Astrocyte of the spinal cord (primary cell): ENCODE measurements at regions not wholly inside any gene's neighbourhood (a gene's known extent, or its start where the extent isn't known, plus 50 kb on each side); places are given as distances from the start of the nearest gene placed in this dataset.
"Not testable (repeated sequence)": the region's sequence is repeated elsewhere in the genome, so short reads cannot be mapped to it uniquely, and the experiment has no call there.

Experiments used
- DNase-seq: peaks from one replicate; pipeline ENCODE4 v3.0.0; 2011; ENCODE audit warnings: low read depth, low spot score
- H3K4me3 ChIP-seq: 2 replicates; pipeline ENCODE4 v1.5.1; 2011; ENCODE audit warnings: low read depth, mild to moderate bottlenecking, low read length, moderate library complexity
- in situ Hi-C: cut with HindIII; loops from 2 replicates; pipeline ENCODE4 v1.10.0; 2017; ENCODE audit warnings: low sequenced_read_pairs
- TF ChIP-seq, protein P1 (sequence below): IDR thresholded peaks from 2 replicates; pipeline ENCODE4 v1.5.1; 2012; ENCODE audit warnings: low read depth, mild to moderate bottlenecking, low read length, inconsistent platforms

DNA sequence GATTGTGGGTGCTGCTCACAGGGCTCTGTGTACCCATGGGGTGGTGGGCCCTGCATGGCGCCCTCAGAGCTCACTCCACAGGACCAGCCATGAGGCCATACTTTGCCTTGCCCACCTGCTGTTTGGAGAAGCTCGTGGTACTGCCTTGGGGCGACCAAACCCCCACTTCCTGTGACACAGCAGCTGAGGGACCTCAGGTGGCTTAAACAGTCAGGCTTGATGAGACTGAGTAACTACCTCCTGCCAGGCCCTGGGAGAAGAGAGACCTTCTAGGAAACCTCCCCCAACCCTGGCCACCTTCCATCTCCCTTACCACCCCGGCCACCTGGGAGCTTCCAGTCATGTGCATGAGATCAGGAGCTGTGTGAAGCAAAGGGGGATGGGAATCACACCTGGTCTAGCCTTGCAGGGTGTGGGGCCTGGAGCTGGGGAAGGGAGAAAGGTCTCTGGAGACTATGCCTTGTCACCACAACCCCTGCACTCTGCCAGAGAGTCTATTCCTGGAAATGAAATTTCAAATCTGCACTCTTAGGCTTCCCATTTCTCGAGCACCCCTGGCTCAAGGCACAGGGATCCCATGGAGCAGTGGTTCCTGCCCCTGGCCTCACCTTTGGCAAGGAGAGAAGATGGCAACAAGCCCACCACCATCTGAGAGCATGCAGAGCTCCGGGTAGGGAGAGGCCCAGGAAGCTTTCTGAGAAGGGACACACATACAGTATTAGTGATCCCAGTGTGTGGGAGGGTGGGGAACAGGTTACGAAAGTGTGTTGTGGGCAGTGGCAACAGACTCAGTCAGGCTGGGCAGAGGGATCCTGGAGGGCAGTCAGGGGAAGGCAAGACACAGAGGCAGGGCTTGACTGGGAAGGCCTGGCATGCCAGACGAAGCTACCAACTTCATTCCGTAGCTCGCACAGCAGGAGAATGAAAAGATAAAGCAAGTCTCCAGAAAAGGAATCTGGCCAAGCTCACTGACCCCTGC, 125.0 kb downstream of the URI1 start:
- TF ChIP-seq, protein P1, sequence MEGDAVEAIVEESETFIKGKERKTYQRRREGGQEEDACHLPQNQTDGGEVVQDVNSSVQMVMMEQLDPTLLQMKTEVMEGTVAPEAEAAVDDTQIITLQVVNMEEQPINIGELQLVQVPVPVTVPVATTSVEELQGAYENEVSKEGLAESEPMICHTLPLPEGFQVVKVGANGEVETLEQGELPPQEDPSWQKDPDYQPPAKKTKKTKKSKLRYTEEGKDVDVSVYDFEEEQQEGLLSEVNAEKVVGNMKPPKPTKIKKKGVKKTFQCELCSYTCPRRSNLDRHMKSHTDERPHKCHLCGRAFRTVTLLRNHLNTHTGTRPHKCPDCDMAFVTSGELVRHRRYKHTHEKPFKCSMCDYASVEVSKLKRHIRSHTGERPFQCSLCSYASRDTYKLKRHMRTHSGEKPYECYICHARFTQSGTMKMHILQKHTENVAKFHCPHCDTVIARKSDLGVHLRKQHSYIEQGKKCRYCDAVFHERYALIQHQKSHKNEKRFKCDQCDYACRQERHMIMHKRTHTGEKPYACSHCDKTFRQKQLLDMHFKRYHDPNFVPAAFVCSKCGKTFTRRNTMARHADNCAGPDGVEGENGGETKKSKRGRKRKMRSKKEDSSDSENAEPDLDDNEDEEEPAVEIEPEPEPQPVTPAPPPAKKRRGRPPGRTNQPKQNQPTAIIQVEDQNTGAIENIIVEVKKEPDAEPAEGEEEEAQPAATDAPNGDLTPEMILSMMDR = no peak
- H3K4me3 ChIP-seq = no peak overlapping the region
- in situ Hi-C loops = no loop called here
- DNase-seq = no peak

DNA sequence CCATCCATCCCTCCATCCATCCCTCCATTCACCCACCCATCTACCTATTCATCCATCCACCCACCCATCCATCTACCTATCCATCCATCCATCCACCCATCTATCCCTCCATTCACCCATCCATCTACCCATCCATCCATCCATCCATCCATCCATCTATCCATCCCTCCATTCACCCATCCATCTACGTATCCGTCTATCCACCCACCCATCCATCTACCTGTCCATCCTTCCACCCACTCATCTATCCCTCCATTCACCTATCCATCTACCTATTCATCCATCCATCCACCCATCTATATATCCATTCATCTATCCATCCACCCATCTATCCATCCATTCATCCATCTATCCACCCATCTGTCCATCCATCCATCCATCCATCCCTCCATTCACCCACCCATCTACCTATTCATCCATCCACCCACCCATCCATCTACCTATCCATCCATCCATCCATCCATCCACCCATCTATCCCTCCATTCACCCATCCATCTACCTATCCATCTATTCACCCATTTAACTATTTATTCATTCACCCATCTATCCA, 126.0 kb downstream of the URI1 start:
- in situ Hi-C loops, H3K4me3 ChIP-seq, DNase-seq: not testable (repeated sequence)

DNA sequence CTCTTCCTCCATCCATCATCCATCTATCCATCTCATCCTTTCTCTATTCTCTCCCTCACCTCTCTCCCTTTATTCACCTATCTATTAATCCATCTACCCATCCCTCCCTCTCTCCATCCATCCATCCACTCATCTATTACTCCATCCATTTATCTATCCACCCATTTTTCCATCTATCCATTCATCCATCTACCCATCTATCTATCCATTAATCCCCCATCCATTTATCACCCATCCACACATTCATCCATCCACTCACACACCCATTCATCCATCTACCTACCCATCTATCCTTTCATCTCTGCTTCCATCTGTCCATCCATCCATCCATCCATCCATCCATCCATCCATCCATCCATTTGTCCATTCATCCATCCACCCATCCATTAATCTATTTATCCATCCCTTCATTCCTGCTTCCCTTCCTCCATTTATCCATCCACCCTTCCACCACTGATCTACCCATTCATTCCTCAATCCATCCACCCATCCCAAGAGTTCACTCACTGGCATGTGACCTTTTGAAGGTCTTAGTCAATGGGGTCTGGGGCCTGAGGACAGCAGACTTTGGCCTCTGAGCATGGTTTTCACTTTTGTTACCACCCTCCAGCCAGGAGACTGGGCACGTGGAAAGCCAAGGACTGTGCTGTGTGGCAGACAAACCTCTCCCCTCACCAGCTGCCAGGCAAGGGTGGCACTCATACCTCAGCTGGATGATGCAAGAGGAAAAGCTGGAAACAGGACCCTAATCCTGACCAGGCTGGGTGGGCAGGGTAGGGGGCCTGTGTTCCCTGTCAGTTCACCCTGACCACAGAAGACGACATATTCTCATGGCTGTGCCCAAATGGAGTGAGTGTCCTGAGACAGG, 126.7 kb downstream of the URI1 start:
- TF ChIP-seq, protein P1 = no peak
- DNase-seq = no peak
- in situ Hi-C loops = no loop called here
- H3K4me3 ChIP-seq = no peak overlapping the region

DNA sequence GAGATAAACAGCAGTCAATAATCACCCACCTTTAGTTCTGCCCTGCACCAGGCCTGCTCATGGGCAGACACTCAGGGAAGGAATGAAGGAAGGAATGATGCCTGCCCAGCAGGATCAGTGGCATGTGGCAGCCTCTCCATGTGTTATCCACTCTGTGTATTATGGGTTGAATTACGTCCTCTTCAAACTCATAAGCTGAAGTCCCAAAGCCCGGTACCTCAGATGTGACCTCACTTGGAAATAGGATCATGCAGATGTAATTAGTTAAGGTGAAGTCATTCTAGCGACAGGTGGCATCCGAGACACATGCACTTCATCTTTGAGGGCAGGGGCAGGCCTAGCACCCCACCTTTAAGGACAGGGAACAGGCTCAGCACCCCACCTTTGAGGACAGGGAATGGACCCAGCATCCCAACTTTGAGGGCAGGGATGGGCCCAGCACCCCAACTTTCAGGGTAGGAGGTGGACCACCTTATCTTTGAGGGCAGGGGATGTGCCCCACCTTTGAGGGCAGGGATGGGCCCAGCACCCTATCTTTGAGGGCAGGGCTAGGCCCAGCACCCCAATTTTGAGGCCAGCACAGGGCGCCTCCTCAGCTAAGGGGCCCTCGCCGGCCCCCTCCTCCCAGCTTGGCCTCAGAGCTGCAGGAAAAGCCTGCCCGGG, 127.6 kb downstream of the URI1 start:
- TF ChIP-seq, protein P1 = no peak
- in situ Hi-C loops = no loop called here
- DNase-seq = no peak
- H3K4me3 ChIP-seq = no peak overlapping the region

DNA sequence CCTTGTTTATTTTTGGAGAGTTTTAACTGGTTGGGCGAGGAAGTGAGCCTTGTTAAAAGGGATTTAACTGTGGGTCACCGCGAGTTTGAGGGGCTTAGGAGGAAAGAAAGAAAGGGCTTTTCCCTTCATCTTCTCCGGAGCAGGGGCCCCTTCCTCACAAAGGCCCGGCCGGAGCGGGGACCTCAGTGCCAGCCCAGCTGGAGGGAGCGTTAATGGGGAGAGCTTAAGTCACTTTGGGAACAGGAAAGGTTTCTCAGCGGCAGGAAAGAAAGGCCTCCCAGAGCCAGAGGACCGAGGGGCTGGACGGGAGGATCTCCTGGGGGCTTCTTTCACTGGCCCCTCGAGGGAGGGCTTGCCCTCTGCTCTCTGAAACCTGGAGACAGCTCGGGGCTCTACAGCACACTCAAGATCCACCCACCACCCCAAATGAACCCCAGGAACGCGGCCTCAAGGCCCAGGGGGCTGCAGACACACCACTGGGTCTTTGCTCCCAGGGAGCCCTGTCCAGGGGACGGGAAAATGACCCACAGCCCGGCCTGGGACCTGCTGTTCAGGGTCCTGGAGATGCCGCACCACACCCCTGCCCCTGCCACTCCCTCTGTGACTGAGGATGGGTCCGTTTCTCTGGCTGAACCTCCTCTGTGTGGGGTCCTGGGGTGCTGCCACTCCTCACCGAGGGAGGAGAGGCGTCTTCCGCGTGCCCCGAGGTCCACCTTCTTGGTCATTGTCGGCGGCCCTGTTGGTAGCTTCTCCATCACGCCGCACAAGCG, 128.3 kb downstream of the URI1 start:
- in situ Hi-C loops = no loop called here
- no peak overlapping the region for H3K4me3 ChIP-seq

More for the DNA sequence above, 128.3 kb downstream of the URI1 start:
- TF ChIP-seq, protein P1 = no peak
- DNase-seq = no peak
